HepG2 (cell line): ENCODE measurements at regions not wholly inside any gene's neighbourhood (a gene's known extent, or its start where the extent isn't known, plus 50 kb on each side); places are given as distances from the start of the nearest gene placed in this dataset.

ENCODE experiments used
- BORCS8-MEF2B ChIP-seq: sonication (generic); formaldehyde crosslinking; IDR thresholded peaks from 2 replicates; pipeline ENCODE4 v1.8.0; 2022; ENCODE audit warnings: mild to moderate bottlenecking, missing genetic modification reagents
- EED ChIP-seq: sonication (generic); formaldehyde crosslinking; IDR thresholded peaks from 2 replicates; pipeline ENCODE4 v1.5.0; 2020; ENCODE audit warnings: mild to moderate bottlenecking, missing genetic modification reagents
- GTF2F1 ChIP-seq: fragments of 150-350 bp; IDR thresholded peaks from 2 replicates; pipeline ENCODE4 v1.6.1; 2014; ENCODE audit warnings: low read length
- MEIS1 ChIP-seq: sonication (generic); formaldehyde crosslinking; IDR thresholded peaks from 2 replicates; pipeline ENCODE4 v1.9.0; 2021; ENCODE audit warnings: mild to moderate bottlenecking, missing genetic modification reagents, moderate library complexity, borderline replicate concordance
- NFE2 ChIP-seq: sonication (generic); formaldehyde crosslinking; IDR thresholded peaks from 2 replicates; pipeline ENCODE4 v1.4.0; 2020; ENCODE audit warnings: missing genetic modification reagents
- NFIC ChIP-seq: IDR thresholded peaks from 2 replicates; pipeline ENCODE4 v1.6.1; 2012; ENCODE audit warnings: mild to moderate bottlenecking, low read length, inconsistent platforms
- PLRG1 ChIP-seq: fragments of 450-650 bp; conservative IDR thresholded peaks from 2 replicates; pipeline ENCODE4 v1.6.1; 2016
- SMYD3 ChIP-seq: sonication (generic); formaldehyde crosslinking; IDR thresholded peaks from 2 replicates; pipeline ENCODE4 v1.8.1; 2023; ENCODE audit warnings: mild to moderate bottlenecking, missing genetic modification reagents
- TP53 ChIP-seq: sonication (generic); formaldehyde crosslinking; conservative IDR thresholded peaks from 2 replicates; pipeline ENCODE4 v1.4.0; 2020; ENCODE audit warnings: missing genetic modification reagents
- WIZ ChIP-seq: sonication (generic); formaldehyde crosslinking; IDR thresholded peaks from 2 replicates; pipeline ENCODE4 v1.5.1; 2020; ENCODE audit warnings: mild to moderate bottlenecking, missing genetic modification reagents
- ZBTB3 ChIP-seq: sonication (generic); formaldehyde crosslinking; IDR thresholded peaks from 2 replicates; pipeline ENCODE4 v1.4.0; 2020; ENCODE audit warnings: low read depth, mild to moderate bottlenecking, moderate library complexity, missing genetic modification reagents, borderline replicate concordance
- ZNF337 ChIP-seq: sonication (generic); formaldehyde crosslinking; IDR thresholded peaks from 2 replicates; pipeline ENCODE4 v1.5.1; 2020; ENCODE audit warnings: missing genetic modification reagents, low read depth, mild to moderate bottlenecking, borderline replicate concordance
- TF ChIP-seq, protein P1 (sequence below): sonication (generic); formaldehyde crosslinking; IDR thresholded peaks from 2 replicates; pipeline ENCODE4 v1.4.0; 2020; ENCODE audit warnings: missing genetic modification reagents
- TF ChIP-seq, protein P2 (sequence below): sonication (generic); formaldehyde crosslinking; IDR thresholded peaks from 2 replicates; pipeline ENCODE4 v1.4.0; 2020; ENCODE audit warnings: low read depth, mild to moderate bottlenecking, missing genetic modification reagents
- TF ChIP-seq, protein P3 (sequence below): sonication (generic); formaldehyde crosslinking; IDR thresholded peaks from 2 replicates; pipeline ENCODE4 v1.4.0; 2020; ENCODE audit warnings: missing genetic modification reagents
- TF ChIP-seq, protein P4 (sequence below): sonication (generic); formaldehyde crosslinking; IDR thresholded peaks from 2 replicates; pipeline ENCODE4 v1.4.0; 2020; ENCODE audit warnings: mild to moderate bottlenecking, missing genetic modification reagents

DNA sequence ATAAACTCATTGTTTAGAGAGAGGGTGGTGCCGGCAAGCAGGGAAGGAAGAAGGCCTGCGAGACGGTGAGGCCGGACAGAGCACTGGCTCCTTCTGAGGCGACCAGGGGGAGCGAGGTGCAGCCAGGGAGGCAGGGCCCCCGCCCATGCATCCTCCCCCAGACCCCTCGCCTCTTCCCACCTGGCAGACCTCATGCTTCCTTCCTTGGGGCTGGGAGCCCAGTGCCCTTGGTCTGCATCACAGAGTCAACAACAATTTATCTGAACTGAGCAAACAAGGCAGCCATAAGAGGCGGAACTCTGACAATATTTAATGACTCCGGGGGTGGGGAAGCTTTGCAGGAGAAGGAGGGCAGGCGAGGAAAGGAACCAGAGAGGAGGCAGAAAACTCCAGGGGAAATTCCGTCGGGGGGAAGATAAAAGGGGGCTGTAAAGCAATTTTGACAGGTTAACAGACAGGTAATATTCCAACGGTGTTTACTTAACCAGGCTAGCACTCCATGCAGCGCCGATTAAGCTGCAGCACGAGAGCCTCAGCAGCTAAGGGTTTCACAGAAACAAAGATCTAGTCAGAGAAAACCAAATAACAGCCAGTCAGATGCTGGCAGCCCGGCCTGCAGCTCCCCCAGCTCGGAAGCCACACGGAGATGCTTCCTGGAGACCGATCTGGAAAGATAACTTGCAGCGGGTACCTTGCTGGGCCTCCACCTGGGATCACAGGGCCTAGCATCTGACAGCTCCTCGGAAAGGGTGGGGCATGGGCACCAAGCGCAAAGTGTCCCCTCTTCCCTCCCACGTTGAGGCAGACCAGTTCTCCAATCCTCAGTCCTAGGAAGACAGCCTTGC lies 398.2 kb downstream of the SOX9 start (continued):
- TF ChIP-seq, protein P1, sequence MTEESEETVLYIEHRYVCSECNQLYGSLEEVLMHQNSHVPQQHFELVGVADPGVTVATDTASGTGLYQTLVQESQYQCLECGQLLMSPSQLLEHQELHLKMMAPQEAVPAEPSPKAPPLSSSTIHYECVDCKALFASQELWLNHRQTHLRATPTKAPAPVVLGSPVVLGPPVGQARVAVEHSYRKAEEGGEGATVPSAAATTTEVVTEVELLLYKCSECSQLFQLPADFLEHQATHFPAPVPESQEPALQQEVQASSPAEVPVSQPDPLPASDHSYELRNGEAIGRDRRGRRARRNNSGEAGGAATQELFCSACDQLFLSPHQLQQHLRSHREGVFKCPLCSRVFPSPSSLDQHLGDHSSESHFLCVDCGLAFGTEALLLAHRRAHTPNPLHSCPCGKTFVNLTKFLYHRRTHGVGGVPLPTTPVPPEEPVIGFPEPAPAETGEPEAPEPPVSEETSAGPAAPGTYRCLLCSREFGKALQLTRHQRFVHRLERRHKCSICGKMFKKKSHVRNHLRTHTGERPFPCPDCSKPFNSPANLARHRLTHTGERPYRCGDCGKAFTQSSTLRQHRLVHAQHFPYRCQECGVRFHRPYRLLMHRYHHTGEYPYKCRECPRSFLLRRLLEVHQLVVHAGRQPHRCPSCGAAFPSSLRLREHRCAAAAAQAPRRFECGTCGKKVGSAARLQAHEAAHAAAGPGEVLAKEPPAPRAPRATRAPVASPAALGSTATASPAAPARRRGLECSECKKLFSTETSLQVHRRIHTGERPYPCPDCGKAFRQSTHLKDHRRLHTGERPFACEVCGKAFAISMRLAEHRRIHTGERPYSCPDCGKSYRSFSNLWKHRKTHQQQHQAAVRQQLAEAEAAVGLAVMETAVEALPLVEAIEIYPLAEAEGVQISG (CRISPR knock-in tag): peak; percentile 36; the same call in 1 of the 2 replicates
- TF ChIP-seq EED (CRISPR knock-in tag) (no peak), GTF2F1 (no peak), TP53 (CRISPR knock-in tag) (no peak; the same call in 1 of the 2 replicates), BORCS8-MEF2B (peak; percentile 85), SMYD3 (CRISPR knock-in tag) (peak; percentile 80; the same call in 1 of the 2 replicates), MEIS1 (CRISPR knock-in tag) (no peak), NFIC (peak; percentile 86), PLRG1 (no peak), ZBTB3 (no peak), WIZ (CRISPR knock-in tag) (no peak), ZNF337 (CRISPR knock-in tag) (no peak), NFE2 (CRISPR knock-in tag) (no peak)
- TF ChIP-seq, protein P2, sequence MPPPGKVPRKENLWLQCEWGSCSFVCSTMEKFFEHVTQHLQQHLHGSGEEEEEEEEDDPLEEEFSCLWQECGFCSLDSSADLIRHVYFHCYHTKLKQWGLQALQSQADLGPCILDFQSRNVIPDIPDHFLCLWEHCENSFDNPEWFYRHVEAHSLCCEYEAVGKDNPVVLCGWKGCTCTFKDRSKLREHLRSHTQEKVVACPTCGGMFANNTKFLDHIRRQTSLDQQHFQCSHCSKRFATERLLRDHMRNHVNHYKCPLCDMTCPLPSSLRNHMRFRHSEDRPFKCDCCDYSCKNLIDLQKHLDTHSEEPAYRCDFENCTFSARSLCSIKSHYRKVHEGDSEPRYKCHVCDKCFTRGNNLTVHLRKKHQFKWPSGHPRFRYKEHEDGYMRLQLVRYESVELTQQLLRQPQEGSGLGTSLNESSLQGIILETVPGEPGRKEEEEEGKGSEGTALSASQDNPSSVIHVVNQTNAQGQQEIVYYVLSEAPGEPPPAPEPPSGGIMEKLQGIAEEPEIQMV (CRISPR knock-in tag): 0 out of 2 replicates have a peak, but pooled peaks have one; percentile 34
- TF ChIP-seq, protein P3, sequence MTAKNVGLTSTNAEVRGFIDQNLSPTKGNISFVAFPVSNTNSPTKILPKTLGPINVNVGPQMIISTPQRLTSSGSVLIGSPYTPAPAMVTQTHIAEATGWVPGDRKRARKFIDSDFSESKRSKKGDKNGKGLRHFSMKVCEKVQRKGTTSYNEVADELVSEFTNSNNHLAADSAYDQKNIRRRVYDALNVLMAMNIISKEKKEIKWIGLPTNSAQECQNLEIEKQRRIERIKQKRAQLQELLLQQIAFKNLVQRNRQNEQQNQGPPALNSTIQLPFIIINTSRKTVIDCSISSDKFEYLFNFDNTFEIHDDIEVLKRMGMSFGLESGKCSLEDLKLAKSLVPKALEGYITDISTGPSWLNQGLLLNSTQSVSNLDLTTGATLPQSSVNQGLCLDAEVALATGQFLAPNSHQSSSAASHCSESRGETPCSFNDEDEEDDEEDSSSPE (CRISPR knock-in tag): peak; percentile 69
- TF ChIP-seq, protein P4, sequence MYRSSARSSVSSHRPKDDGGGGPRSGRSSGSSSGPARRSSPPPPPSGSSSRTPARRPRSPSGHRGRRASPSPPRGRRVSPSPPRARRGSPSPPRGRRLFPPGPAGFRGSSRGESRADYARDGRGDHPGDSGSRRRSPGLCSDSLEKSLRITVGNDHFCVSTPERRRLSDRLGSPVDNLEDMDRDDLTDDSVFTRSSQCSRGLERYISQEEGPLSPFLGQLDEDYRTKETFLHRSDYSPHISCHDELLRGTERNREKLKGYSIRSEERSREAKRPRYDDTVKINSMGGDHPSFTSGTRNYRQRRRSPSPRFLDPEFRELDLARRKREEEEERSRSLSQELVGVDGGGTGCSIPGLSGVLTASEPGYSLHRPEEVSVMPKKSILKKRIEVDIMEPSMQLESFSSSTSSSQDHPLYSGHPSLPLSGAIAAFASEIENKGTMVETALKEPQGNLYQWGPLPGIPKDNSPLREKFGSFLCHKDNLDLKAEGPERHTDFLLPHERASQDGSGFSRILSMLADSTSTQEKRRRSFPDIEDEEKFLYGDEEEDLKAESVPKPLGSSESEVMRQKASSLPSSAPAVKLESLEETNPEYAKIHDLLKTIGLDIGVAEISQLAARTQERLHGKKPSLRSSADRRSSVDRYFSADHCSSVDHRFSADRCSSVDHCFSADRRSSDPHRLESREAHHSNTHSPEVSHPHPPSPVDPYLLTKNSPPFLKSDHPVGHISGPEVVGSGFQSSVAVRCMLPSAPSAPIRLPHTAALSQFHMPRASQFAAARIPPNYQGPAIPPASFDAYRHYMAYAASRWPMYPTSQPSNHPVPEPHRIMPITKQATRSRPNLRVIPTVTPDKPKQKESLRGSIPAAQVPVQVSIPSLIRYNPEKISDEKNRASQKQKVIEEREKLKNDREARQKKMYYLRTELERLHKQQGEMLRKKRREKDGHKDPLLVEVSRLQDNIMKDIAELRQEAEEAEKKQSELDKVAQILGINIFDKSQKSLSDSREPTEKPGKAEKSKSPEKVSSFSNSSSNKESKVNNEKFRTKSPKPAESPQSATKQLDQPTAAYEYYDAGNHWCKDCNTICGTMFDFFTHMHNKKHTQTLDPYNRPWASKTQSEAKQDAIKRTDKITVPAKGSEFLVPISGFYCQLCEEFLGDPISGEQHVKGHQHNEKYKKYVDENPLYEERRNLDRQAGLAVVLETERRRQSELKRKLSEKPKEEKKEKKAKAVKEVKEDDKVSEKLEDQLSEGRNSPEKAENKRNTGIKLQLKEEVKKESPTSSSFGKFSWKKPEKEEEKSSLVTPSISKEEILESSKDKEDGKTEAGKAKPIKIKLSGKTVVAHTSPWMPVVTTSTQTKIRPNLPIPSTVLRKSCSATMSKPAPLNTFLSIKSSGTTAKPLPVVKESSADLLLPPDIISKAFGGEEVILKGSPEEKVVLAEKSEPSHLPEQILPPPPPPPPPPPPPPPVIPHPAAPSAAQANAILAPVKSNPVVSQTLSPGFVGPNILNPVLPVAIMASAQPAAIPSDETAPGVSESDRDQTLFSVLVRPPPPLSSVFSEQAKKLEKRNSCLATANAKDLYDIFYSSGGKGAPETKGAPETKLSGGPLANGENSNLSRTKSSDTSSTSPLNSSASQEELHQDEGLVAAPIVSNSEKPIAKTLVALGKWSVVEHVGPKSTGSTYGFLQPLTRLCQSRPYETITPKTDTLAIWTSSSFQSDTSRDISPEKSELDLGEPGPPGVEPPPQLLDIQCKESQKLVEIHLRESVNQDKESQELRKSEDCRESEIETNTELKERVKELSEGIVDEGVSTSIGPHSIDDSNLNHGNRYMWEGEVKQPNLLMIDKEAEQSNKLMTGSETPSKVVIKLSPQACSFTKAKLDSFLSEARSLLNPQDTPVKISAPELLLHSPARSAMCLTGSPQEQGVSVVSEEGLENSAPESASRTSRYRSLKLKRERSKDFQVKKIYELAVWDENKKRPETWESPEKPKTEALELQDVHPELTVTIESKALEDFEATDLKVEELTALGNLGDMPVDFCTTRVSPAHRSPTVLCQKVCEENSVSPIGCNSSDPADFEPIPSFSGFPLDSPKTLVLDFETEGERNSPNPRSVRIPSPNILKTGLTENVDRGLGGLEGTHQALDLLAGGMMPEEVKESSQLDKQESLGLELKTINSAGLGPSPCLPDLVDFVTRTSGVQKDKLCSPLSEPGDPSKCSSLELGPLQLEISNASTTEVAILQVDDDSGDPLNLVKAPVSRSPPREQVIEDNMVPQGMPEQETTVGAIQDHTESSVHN: no peak
